ENCODE measurements at regions not wholly inside any gene's neighbourhood (a gene's known extent, or its start where the extent isn't known, plus 50 kb on each side); places are given as distances from the start of the nearest gene placed in this dataset.

- TF ChIP-seq CTCF (IDR thresholded peaks at IDR 0.05; ENCODE audit: control insufficient read depth, insufficient read depth, low read depth, low read length, missing control alignments) = no peak
- DNase-seq (ENCODE audit: low read depth) = no peak
- no peak overlapping the region for H3K4me3 ChIP-seq (ENCODE audit: control insufficient read depth, low read depth, low read length)
Observed at GRCh38 chr5:81815321-81815720, 64.4 kb upstream of the SSBP2 start.

GRCh38 chr5:81808106-81808505, 57.2 kb upstream of the SSBP2 start:
- no peak for DNase-seq (ENCODE audit: low read depth)
- no peak for TF ChIP-seq CTCF (IDR thresholded peaks at IDR 0.05; ENCODE audit: control insufficient read depth, insufficient read depth, low read depth, low read length, missing control alignments)
- no peak overlapping the region for H3K4me3 ChIP-seq (ENCODE audit: control insufficient read depth, low read depth, low read length)

- no peak for DNase-seq (ENCODE audit: low read depth)
- no peak overlapping the region for H3K4me3 ChIP-seq (ENCODE audit: control insufficient read depth, low read depth, low read length)
- TF ChIP-seq CTCF (IDR thresholded peaks at IDR 0.05; ENCODE audit: control insufficient read depth, insufficient read depth, low read depth, low read length, missing control alignments) = no peak
Observed at GRCh38 chr5:81805086-81805485, 54.2 kb upstream of the SSBP2 start.

- H3K4me3 ChIP-seq (ENCODE audit: control insufficient read depth, low read depth, low read length) = no peak overlapping the region
- DNase-seq (ENCODE audit: low read depth) = no peak
- no peak for TF ChIP-seq CTCF (IDR thresholded peaks at IDR 0.05; ENCODE audit: control insufficient read depth, insufficient read depth, low read depth, low read length, missing control alignments)
Observed at GRCh38 chr5:81803812-81804211, 52.9 kb upstream of the SSBP2 start.

- no peak for TF ChIP-seq CTCF (IDR thresholded peaks at IDR 0.05; ENCODE audit: control insufficient read depth, insufficient read depth, low read depth, low read length, missing control alignments)
- DNase-seq (ENCODE audit: low read depth) = no peak
- no peak overlapping the region for H3K4me3 ChIP-seq (ENCODE audit: control insufficient read depth, low read depth, low read length)
Observed at GRCh38 chr5:81802625-81803024, 51.7 kb upstream of the SSBP2 start.

GRCh38 chr5:81802020-81802419, 51.1 kb upstream of the SSBP2 start:
- H3K4me3 ChIP-seq (ENCODE audit: control insufficient read depth, low read depth, low read length) = no peak overlapping the region
- DNase-seq (ENCODE audit: low read depth) = no peak
- TF ChIP-seq CTCF (IDR thresholded peaks at IDR 0.05; ENCODE audit: control insufficient read depth, insufficient read depth, low read depth, low read length, missing control alignments) = no peak

- DNase-seq (ENCODE audit: low read depth) = no peak
- no peak overlapping the region for H3K4me3 ChIP-seq (ENCODE audit: control insufficient read depth, low read depth, low read length)
- no peak for TF ChIP-seq CTCF (IDR thresholded peaks at IDR 0.05; ENCODE audit: control insufficient read depth, insufficient read depth, low read depth, low read length, missing control alignments)
Observed at GRCh38 chr5:81800797-81801196, 49.9 kb upstream of the SSBP2 start.
